Effector memory CD4-positive, alpha-beta T cell (primary cell): ENCODE measurements at regions not wholly inside any gene's neighbourhood (a gene's known extent, or its start where the extent isn't known, plus 50 kb on each side); places are given as distances from the start of the nearest gene placed in this dataset.
"Not testable (repeated sequence)": the region's sequence is repeated elsewhere in the genome, so short reads cannot be mapped to it uniquely, and the experiment has no call there.

ENCODE experiments used
- DNase-seq, 3 donors: peaks; one replicate each; pipeline ENCODE4 v3.0.0-alpha.2; 2020
- H3K27ac ChIP-seq: 2 replicates; pipeline ENCODE4 v1.7.0; 2013; ENCODE audit warnings: mild to moderate bottlenecking, low read length, moderate library complexity; ENCODE audit not compliant: insufficient read depth, poor library complexity, severe bottlenecking
- H3K27me3 ChIP-seq: replicated peaks from 2 replicates; pipeline ENCODE4 v1.7.0; 2013; ENCODE audit warnings: mild to moderate bottlenecking, low read length; ENCODE audit not compliant: insufficient read depth, control insufficient read depth, poor library complexity, severe bottlenecking
- H3K36me3 ChIP-seq: 2 replicates; pipeline ENCODE4 v1.7.0; 2013; ENCODE audit warnings: mild to moderate bottlenecking, low read length, moderate library complexity; ENCODE audit not compliant: control insufficient read depth, insufficient read depth
- H3K4me1 ChIP-seq: 2 replicates; pipeline ENCODE4 v1.7.0; 2013; ENCODE audit warnings: low read length, mild to moderate bottlenecking; ENCODE audit not compliant: control insufficient read depth, insufficient read depth, poor library complexity, severe bottlenecking
- H3K4me3 ChIP-seq: 2 replicates; pipeline ENCODE4 v1.7.0; 2013; ENCODE audit warnings: low read length, low read depth, mild to moderate bottlenecking; ENCODE audit not compliant: insufficient read depth, poor library complexity, severe bottlenecking
- H3K9me3 ChIP-seq: 2 replicates; pipeline ENCODE4 v1.7.0; 2013; ENCODE audit warnings: mild to moderate bottlenecking, low read length, moderate library complexity; ENCODE audit not compliant: control insufficient read depth

GRCh38 chr2:180247658-180248057 is 240.6 kb upstream of the CWC22 start:
- H3K27me3 ChIP-seq = no peaks in the 10 kb centered on the region
- no peak overlapping the region for H3K4me3 ChIP-seq
- H3K36me3 ChIP-seq = no peaks in the 10 kb centered on the region
- DNase-seq = no peak
- no peak overlapping the region for H3K27ac ChIP-seq
- H3K9me3 ChIP-seq = no peaks in the 10 kb centered on the region
- no peaks in the 10 kb centered on the region for H3K4me1 ChIP-seq

- DNase-seq = no peak
- Histone ChIP-seq H3K27ac (no peak overlapping the region), H3K36me3 (no peaks in the 10 kb centered on the region), H3K9me3 (no peaks in the 10 kb centered on the region), H3K4me1 (no peaks in the 10 kb centered on the region), H3K4me3 (no peak overlapping the region), H3K27me3 (no peaks in the 10 kb centered on the region)
Observed at GRCh38 chr2:180246268-180246667, 239.2 kb upstream of the CWC22 start.

- Histone ChIP-seq H3K36me3 (no peaks in the 10 kb centered on the region), H3K4me3 (no peak overlapping the region), H3K9me3 (no peaks in the 10 kb centered on the region), H3K4me1 (no peaks in the 10 kb centered on the region), H3K27ac (no peak overlapping the region), H3K27me3 (no peaks in the 10 kb centered on the region)
- DNase-seq = no peak
Observed at GRCh38 chr2:180240774-180241173, 233.7 kb upstream of the CWC22 start.

- DNase-seq = no peak
- H3K36me3 ChIP-seq = no peaks in the 10 kb centered on the region
- no peak overlapping the region for H3K27ac ChIP-seq
- H3K9me3 ChIP-seq = no peaks in the 10 kb centered on the region
- H3K27me3 ChIP-seq = no peaks in the 10 kb centered on the region
- no peak overlapping the region for H3K4me3 ChIP-seq
- no peaks in the 10 kb centered on the region for H3K4me1 ChIP-seq
Observed at GRCh38 chr2:180238729-180239128, 231.6 kb upstream of the CWC22 start.

DNA sequence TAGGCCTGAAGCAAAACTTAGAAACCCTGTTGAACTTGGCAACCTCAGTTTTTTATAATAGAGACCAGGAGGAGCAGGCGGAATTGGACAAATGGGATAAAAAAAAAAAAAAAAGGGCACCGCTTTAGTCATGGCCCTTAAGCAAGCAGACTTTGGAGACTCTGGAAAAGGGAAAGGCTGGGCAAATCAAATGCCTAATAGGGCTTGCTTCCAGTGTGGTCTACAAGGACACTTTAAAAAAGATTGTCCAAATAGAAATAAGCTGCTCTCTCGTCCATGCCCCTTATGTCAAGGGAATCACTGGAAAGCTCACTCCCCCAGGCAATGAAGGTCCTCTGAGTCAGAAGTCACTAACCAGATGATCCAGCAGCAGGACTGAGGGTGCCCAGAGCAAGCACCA is 229.0 kb upstream of the CWC22 start:
- H3K36me3 ChIP-seq, H3K27me3 ChIP-seq, H3K4me1 ChIP-seq, H3K9me3 ChIP-seq, H3K27ac ChIP-seq, H3K4me3 ChIP-seq, DNase-seq: not testable (repeated sequence)

- not testable (repeated sequence) for H3K4me1 ChIP-seq, H3K27me3 ChIP-seq, H3K36me3 ChIP-seq, H3K9me3 ChIP-seq, H3K27ac ChIP-seq, H3K4me3 ChIP-seq, DNase-seq
Observed at GRCh38 chr2:180235506-180235905, 228.4 kb upstream of the CWC22 start.

DNA sequence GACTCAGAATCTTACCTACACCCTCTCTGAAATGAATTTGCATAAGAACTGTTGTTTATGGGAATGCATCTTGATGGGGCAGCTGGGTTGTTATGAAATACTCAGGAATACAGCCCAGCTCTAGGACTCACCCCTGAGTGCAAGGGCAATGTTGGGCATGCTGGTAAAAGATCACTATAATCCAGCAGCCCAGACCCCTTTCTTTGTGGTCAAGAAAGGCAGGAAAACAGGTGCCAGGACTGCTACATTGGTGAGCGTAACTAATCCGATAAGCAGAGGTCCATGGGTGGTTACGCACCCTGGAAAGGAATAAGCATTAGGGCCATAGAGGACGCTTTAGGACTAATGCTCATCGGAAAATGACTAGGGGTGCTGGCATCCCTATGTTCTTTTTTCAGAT is 227.9 kb upstream of the CWC22 start:
- H3K27me3 ChIP-seq, H3K4me3 ChIP-seq, H3K27ac ChIP-seq, DNase-seq, H3K9me3 ChIP-seq, H3K36me3 ChIP-seq, H3K4me1 ChIP-seq: not testable (repeated sequence)

GRCh38 chr2:180231015-180231414 is 223.9 kb upstream of the CWC22 start:
- Histone ChIP-seq H3K4me1 (no peaks in the 10 kb centered on the region), H3K4me3 (no peak overlapping the region), H3K27me3 (no peaks in the 10 kb centered on the region), H3K36me3 (no peaks in the 10 kb centered on the region), H3K27ac (no peak overlapping the region), H3K9me3 (no peaks in the 10 kb centered on the region)
- no peak for DNase-seq

GRCh38 chr2:180227461-180227860 is 220.4 kb upstream of the CWC22 start:
- H3K9me3 ChIP-seq = no peaks in the 10 kb centered on the region
- no peak for DNase-seq
- no peaks in the 10 kb centered on the region for H3K27me3 ChIP-seq
- H3K4me1 ChIP-seq = no peaks in the 10 kb centered on the region
- no peak overlapping the region for H3K27ac ChIP-seq
- no peak overlapping the region for H3K4me3 ChIP-seq
- H3K36me3 ChIP-seq = no peaks in the 10 kb centered on the region

DNA sequence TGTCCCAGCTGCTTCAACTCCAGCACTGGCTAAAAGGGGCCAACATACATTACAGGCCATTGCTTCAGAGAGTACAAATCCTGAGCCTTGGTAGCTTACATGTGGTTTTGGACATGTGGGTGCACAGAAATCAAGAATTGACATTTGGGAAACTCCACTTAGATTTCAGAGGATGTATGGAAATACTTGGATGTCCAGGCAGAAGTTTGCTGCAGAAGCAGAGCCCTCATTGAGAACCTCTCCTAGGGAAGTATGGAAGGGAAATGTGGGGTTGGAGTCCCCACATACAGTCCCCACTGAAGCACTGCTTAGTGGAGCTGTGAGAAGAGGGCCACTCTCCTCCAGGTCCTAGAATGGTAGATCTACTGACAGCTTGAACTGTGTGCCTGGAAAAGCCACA is 218.0 kb upstream of the CWC22 start:
- DNase-seq = no peak
- no peak overlapping the region for H3K27ac ChIP-seq
- no peak overlapping the region for H3K4me3 ChIP-seq
- no peaks in the 10 kb centered on the region for H3K27me3 ChIP-seq
- no peaks in the 10 kb centered on the region for H3K4me1 ChIP-seq
- no peaks in the 10 kb centered on the region for H3K9me3 ChIP-seq
- no peaks in the 10 kb centered on the region for H3K36me3 ChIP-seq

- Histone ChIP-seq H3K27ac (no peak overlapping the region), H3K4me3 (no peak overlapping the region)
- DNase-seq = no peak
Observed at GRCh38 chr2:180222644-180223043, 215.5 kb upstream of the CWC22 start.

More at GRCh38 chr2:180222644-180223043, 215.5 kb upstream of the CWC22 start:
- H3K4me1 ChIP-seq = no peaks in the 10 kb centered on the region
- no peaks in the 10 kb centered on the region for H3K27me3 ChIP-seq
- H3K9me3 ChIP-seq = no peaks in the 10 kb centered on the region
- H3K36me3 ChIP-seq = no peaks in the 10 kb centered on the region
